ENCODE measurements at regions not wholly inside any gene's neighbourhood (a gene's known extent, or its start where the extent isn't known, plus 50 kb on each side); places are given as distances from the start of the nearest gene placed in this dataset.

- TF ChIP-seq CTCF (IDR thresholded peaks at IDR 0.05) (no peak), POLR2AphosphoS5 (IDR thresholded peaks at IDR 0.05) (no peak), POLR2A (IDR thresholded peaks at IDR 0.05) (no peak)
- H3K4me1 ChIP-seq: no peaks in the 10 kb centered on the region
- no peak for DNase-seq (ENCODE audit: low spot score in 2 of 2)
- intact Hi-C loops (cut with DNase I; ENCODE audit: low total_unique reads): no loop called here
- no peak overlapping the region for H3K27ac ChIP-seq
- H3K4me3 ChIP-seq: no peak overlapping the region
- H3K9me3 ChIP-seq: no peaks in the 10 kb centered on the region
- no peaks in the 10 kb centered on the region for H3K36me3 ChIP-seq
- no peaks in the 10 kb centered on the region for H3K27me3 ChIP-seq
Observed at GRCh38 chr18:40760251-40760650, 1194.8 kb upstream of the PIK3C3 start.

- Histone ChIP-seq H3K36me3 (no peaks in the 10 kb centered on the region), H3K4me3 (no peak overlapping the region), H3K27me3 (no peaks in the 10 kb centered on the region), H3K4me1 (no peaks in the 10 kb centered on the region), H3K27ac (no peak overlapping the region), H3K9me3 (no peaks in the 10 kb centered on the region)
- no peak for TF ChIP-seq POLR2AphosphoS5 (IDR thresholded peaks at IDR 0.05)
- TF ChIP-seq CTCF (IDR thresholded peaks at IDR 0.05): no peak
- TF ChIP-seq POLR2A (IDR thresholded peaks at IDR 0.05): no peak
- intact Hi-C loops (cut with DNase I; ENCODE audit: low total_unique reads): no loop called here
- no peak for DNase-seq (ENCODE audit: low spot score in 2 of 2)
Observed at GRCh38 chr18:40754477-40754876, 1200.6 kb upstream of the PIK3C3 start.

- no peak overlapping the region for H3K4me3 ChIP-seq
- no peaks in the 10 kb centered on the region for H3K27me3 ChIP-seq
- H3K4me1 ChIP-seq: no peaks in the 10 kb centered on the region
- H3K36me3 ChIP-seq: no peaks in the 10 kb centered on the region
- intact Hi-C loops (cut with DNase I; ENCODE audit: low total_unique reads): no loop called here
- no peak overlapping the region for H3K27ac ChIP-seq
- H3K9me3 ChIP-seq: no peaks in the 10 kb centered on the region
- DNase-seq (ENCODE audit: low spot score in 2 of 2): no peak
- TF ChIP-seq POLR2A (IDR thresholded peaks at IDR 0.05) (no peak), CTCF (IDR thresholded peaks at IDR 0.05) (no peak), POLR2AphosphoS5 (IDR thresholded peaks at IDR 0.05) (no peak)
Observed at GRCh38 chr18:40752316-40752715, 1202.7 kb upstream of the PIK3C3 start.

- no peaks in the 10 kb centered on the region for H3K27me3 ChIP-seq
- H3K4me3 ChIP-seq: no peak overlapping the region
- H3K27ac ChIP-seq: no peak overlapping the region
- TF ChIP-seq CTCF (IDR thresholded peaks at IDR 0.05): no peak
- TF ChIP-seq POLR2AphosphoS5 (IDR thresholded peaks at IDR 0.05): no peak
- TF ChIP-seq POLR2A (IDR thresholded peaks at IDR 0.05): no peak
- no peaks in the 10 kb centered on the region for H3K9me3 ChIP-seq
- intact Hi-C loops (cut with DNase I; ENCODE audit: low total_unique reads): no loop called here
- no peak for DNase-seq (ENCODE audit: low spot score in 2 of 2)
- no peaks in the 10 kb centered on the region for H3K4me1 ChIP-seq
- H3K36me3 ChIP-seq: no peaks in the 10 kb centered on the region
Observed at GRCh38 chr18:40751186-40751585, 1203.8 kb upstream of the PIK3C3 start.

- no peaks in the 10 kb centered on the region for H3K36me3 ChIP-seq
- no peaks in the 10 kb centered on the region for H3K9me3 ChIP-seq
- no peaks in the 10 kb centered on the region for H3K27me3 ChIP-seq
- intact Hi-C loops (cut with DNase I; ENCODE audit: low total_unique reads): no loop called here
- no peak overlapping the region for H3K4me3 ChIP-seq
- TF ChIP-seq CTCF (IDR thresholded peaks at IDR 0.05): no peak
- H3K4me1 ChIP-seq: no peaks in the 10 kb centered on the region
- no peak for DNase-seq (ENCODE audit: low spot score in 2 of 2)
- no peak overlapping the region for H3K27ac ChIP-seq
Observed at GRCh38 chr18:40739029-40739428, 1216.0 kb upstream of the PIK3C3 start.
